Vagina (tissue), 2 donors: ENCODE measurements at regions not wholly inside any gene's neighbourhood (a gene's known extent, or its start where the extent isn't known, plus 50 kb on each side); places are given as distances from the start of the nearest gene placed in this dataset.

Source experiments
- CTCF ChIP-seq, 3 experiments: fragments of 450-650 bp in 2 of 3; fragments of 200-600 bp in 1 of 3; sonication (generic) in 1 of 3; IDR thresholded peaks; one replicate each; pipeline ENCODE4 v1.5.1; 2017 to 2019; ENCODE audit warnings: antibody characterized with exemption in 3 of 3, mild to moderate bottlenecking in 2 of 3, moderate library complexity in 2 of 3
- POLR2AphosphoS5 ChIP-seq, 2 donors: sonication (generic); formaldehyde crosslinking; IDR thresholded peaks; one replicate each; pipeline ENCODE4 v1.9.0; 2017; ENCODE audit warnings: antibody characterized with exemption in 2 of 2, mild to moderate bottlenecking in 2 of 2, low read depth in 1 of 2; ENCODE audit not compliant: insufficient read depth in 1 of 2

- TF ChIP-seq CTCF (IDR thresholded peaks at IDR 0.05), result no peak
- TF ChIP-seq POLR2AphosphoS5 (IDR thresholded peaks at IDR 0.05; ENCODE audit: insufficient read depth in 1 of 2, low read depth in 1 of 2), result no peak
These were observed 437.2 kb downstream of the LIG4 start for GRCh38 chr13:107778094-107778493.
